ENCODE measurements at regions not wholly inside any gene's neighbourhood (a gene's known extent, or its start where the extent isn't known, plus 50 kb on each side); places are given as distances from the start of the nearest gene placed in this dataset.

DNA sequence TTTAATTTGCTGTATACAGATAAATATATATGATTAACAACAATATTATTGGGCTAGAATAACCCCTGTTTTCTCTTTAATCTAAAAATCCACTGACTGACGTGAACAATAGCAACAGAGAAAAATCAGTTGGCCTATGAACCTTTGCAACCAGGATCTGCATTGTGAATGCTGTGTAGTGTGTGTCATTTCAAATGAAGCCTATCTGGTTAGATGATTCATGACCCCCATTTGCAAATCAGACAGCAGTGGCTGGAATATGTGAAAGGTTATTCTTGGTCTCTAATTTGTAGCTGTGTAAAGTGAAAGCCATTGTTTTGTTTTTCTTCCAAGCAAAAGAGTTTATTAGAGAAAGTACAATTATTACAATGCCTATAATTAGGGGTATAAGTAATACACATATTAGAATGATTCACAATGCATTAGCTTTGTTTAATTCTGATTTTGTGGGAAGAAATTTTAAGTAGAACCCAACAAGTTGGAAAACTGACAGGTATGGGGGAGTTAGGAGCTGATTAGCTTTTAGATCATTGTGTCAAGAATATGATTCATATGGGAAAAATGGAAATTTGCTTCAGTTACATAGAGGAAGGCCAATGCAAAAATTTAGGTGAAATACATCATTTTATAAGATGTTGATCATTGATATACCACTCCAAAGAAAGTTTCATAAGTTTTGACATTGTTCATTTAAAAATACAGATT is 1362.2 kb upstream of the TMEFF2 start:
- Histone ChIP-seq H3K4me3 (no peak overlapping the region), H3K27me3 (no peaks in the 10 kb centered on the region), H3K36me3 (no peaks in the 10 kb centered on the region), H3K27ac (no peak overlapping the region), H3K9me3 (peaks cover 0 to 6% (median 0%) of the 10 kb centered on the region in 3 donors), H3K4me1 (no peaks in the 10 kb centered on the region)
- intact Hi-C loops (cut with DNase I; ENCODE audit: low total_unique reads): no loop called here
- no peak for DNase-seq
- TF ChIP-seq, protein P1, sequence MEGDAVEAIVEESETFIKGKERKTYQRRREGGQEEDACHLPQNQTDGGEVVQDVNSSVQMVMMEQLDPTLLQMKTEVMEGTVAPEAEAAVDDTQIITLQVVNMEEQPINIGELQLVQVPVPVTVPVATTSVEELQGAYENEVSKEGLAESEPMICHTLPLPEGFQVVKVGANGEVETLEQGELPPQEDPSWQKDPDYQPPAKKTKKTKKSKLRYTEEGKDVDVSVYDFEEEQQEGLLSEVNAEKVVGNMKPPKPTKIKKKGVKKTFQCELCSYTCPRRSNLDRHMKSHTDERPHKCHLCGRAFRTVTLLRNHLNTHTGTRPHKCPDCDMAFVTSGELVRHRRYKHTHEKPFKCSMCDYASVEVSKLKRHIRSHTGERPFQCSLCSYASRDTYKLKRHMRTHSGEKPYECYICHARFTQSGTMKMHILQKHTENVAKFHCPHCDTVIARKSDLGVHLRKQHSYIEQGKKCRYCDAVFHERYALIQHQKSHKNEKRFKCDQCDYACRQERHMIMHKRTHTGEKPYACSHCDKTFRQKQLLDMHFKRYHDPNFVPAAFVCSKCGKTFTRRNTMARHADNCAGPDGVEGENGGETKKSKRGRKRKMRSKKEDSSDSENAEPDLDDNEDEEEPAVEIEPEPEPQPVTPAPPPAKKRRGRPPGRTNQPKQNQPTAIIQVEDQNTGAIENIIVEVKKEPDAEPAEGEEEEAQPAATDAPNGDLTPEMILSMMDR (IDR thresholded peaks at IDR 0.05): no peak

DNA sequence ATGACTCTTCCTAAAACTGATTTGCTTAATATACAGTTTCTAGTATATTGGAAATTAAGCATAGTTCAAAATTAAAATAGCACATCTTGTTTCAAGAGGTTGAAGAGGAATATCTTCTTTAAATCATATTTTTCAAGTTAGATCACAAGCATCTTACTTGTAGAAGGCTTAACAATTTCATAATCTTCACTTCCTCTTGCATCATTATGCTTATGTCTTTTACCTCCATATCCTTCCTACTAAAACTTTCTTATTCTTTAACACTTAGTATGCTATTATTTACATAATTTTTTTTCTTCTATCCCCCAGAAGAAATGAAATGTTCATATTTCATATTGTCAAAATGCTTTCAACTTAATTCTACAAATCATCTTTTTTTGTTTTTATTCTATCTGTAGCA is 1354.9 kb upstream of the TMEFF2 start:
- Histone ChIP-seq H3K27me3 (no peaks in the 10 kb centered on the region), H3K27ac (no peak overlapping the region), H3K4me3 (no peak overlapping the region), H3K4me1 (no peaks in the 10 kb centered on the region), H3K9me3 (peaks cover 0 to 6% (median 0%) of the 10 kb centered on the region in 3 donors), H3K36me3 (no peaks in the 10 kb centered on the region)
- intact Hi-C loops (cut with DNase I; ENCODE audit: low total_unique reads): no loop called here
- no peak for DNase-seq
- TF ChIP-seq, protein P1 (IDR thresholded peaks at IDR 0.05): no peak

DNA sequence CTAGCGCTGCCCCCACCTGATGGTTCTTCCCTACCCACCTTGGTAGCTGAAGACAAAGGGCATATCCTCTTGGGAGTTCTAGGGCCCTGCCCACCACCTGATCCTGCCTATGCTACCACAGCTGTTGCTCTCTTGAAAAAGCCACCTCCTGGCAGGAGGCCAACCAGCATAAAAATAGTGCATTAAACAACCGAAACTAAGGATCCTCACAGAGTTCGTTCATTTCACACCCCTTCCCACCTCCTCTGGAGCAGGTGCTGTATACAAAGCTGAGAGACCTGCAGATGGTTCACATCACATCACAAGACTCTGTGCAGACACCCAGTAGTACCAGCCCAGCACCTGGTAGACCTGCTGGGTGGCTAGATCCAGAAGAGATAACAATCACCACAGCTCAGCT is 1348.0 kb upstream of the TMEFF2 start:
- Histone ChIP-seq H3K36me3 (no peaks in the 10 kb centered on the region), H3K4me3 (no peak overlapping the region), H3K27me3 (no peaks in the 10 kb centered on the region), H3K4me1 (no peaks in the 10 kb centered on the region), H3K9me3 (no peaks in the 10 kb centered on the region), H3K27ac (no peak overlapping the region)
- no peak for DNase-seq
- TF ChIP-seq, protein P1 (IDR thresholded peaks at IDR 0.05): no peak
- intact Hi-C loops (cut with DNase I; ENCODE audit: low total_unique reads): no loop called here

DNA sequence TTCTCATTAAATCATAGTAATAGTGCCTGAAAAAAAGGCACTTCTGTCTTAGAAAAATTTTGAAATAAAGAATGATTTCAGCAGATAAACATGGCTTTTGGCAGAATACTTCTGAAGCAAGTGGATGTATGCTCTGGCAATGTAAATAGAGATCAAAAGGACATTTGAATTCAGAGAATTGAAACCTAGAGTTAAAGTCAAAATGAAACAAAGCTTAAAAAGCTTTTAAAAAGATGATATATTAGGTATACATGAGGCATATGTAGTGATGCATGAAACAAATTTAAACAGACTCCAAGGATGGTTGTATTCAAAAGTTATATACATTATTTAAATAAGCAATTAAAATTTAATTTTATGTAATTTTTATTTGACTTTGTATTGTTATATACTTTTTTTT is 1344.5 kb upstream of the TMEFF2 start:
- intact Hi-C loops (cut with DNase I; ENCODE audit: low total_unique reads): no loop called here
- no peak overlapping the region for H3K27ac ChIP-seq
- no peak for DNase-seq
- no peaks in the 10 kb centered on the region for H3K27me3 ChIP-seq
- H3K4me1 ChIP-seq: no peaks in the 10 kb centered on the region
- no peaks in the 10 kb centered on the region for H3K36me3 ChIP-seq
- TF ChIP-seq, protein P1 (IDR thresholded peaks at IDR 0.05): no peak
- H3K4me3 ChIP-seq: no peak overlapping the region
- no peaks in the 10 kb centered on the region for H3K9me3 ChIP-seq

DNA sequence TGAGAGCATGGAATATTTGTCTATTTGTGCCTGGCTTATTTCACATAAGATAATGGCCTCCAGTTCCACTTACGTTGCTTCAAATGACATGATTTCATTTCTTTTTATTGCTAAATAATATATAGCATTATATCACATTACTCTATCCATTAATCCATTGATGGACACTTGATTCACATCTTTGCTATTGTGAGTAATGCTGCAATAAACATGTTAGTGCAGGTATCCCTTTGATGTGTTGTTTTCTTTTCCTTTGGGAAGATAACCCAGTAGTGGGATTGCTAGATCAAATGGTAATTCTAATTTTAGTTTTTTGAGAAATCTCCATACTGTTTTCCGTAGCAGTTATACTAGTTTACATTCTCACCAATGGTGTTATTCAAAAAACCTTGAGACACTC is 1343.3 kb upstream of the TMEFF2 start:
- intact Hi-C loops (cut with DNase I; ENCODE audit: low total_unique reads): no loop called here

More for the DNA sequence above, 1343.3 kb upstream of the TMEFF2 start:
- H3K36me3 ChIP-seq: no peaks in the 10 kb centered on the region
- H3K27me3 ChIP-seq: no peaks in the 10 kb centered on the region
- H3K9me3 ChIP-seq: no peaks in the 10 kb centered on the region
- no peak overlapping the region for H3K27ac ChIP-seq
- no peak overlapping the region for H3K4me3 ChIP-seq
- DNase-seq: no peak
- TF ChIP-seq, protein P1 (IDR thresholded peaks at IDR 0.05): no peak
- H3K4me1 ChIP-seq: no peaks in the 10 kb centered on the region

Data from tibial artery (tissue), 4 donors.